GM18519 (cell line): ENCODE measurements at regions not wholly inside any gene's neighbourhood (a gene's known extent, or its start where the extent isn't known, plus 50 kb on each side); places are given as distances from the start of the nearest gene placed in this dataset.

Experiments
- ATAC-seq: cut with Tn5 transposase; IDR thresholded peaks from one replicate; pipeline ENCODE4 v1.9.1; 2021; ENCODE audit warnings: mild to moderate bottlenecking, moderate library complexity; ENCODE audit not compliant: unreplicated experiment, low FRiP score

DNA sequence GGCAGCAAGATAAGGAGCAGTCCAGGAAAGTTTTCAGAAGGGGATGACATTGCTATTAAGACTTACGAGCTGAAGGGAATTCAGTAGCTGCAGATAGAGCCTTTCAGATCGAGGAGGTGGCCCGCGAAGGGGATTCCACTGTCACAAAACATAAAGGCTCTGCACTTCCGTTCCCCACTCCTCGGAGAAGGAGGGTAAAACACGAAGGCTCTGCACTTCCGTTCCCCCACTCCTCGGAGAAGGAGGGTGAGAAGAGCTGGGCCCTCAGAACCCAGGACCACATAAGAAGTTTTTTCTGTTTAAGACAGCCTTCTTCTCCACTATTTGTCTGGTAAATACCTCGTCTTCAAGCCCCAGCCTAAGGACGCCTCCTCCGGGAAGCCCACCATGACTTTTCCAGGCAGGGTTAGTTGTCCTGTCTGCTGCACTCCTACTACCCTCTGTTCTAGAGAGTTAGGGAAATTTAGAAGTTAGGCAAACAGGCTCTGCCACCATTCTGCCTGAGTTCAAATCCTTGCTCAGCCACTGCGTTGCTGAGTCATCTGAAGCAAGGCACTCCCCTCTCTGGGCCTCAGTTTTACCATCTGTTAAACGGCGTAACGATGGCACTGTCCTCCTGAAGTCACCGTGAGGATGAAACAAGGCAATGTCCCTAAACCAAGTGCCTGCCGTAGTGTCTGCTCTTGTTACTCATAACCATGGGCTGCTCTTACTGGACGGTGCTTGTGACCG lies 134.1 kb upstream of the HES1 start:
- ATAC-seq, result no peak

DNA sequence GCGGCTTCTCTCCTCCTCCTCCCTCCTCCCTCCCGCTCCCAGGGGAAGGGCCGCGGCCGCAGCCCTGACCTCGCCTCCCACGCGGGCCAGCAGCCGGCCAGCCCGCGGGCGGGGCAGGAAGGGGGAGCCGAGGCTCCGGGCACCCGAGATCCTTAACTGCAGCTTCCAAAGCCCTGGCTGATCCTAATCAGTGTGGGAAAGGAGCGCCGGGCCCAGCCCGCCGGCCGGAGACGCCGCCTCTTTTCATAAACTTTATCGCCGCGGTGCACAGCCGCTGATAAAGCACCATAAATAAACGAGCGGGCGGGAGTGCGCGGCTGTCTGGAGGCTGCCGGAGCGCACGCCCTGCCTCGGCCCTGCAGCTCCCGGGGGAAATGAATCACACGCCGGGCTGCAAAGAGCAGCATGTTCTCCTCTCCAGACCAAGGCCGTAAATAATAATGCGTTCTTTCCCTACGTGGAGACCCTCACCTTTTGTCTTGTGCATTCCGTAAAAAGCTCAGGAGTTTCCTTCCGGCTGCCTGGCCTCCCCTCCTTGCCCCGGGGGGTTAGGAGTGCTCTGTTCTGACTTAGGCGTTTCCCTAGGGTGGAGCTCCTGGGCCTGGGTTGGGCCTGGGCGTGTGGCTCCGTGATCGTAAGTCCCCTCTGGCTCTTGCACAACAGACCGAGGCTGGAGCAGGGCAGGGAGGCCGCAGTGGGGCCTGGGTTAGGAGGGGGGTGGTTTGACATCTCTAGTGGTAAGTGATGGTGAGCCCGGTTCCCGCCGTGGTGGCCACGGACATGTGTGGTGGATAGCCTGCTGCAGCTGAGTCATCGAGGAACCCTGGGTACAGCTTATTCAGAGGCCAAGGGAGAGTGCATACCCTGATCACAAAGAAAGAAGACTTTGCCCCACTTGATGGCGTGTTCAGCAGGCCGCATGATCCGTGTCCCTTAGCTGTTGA lies 132.6 kb upstream of the HES1 start:
- no peak for ATAC-seq

DNA sequence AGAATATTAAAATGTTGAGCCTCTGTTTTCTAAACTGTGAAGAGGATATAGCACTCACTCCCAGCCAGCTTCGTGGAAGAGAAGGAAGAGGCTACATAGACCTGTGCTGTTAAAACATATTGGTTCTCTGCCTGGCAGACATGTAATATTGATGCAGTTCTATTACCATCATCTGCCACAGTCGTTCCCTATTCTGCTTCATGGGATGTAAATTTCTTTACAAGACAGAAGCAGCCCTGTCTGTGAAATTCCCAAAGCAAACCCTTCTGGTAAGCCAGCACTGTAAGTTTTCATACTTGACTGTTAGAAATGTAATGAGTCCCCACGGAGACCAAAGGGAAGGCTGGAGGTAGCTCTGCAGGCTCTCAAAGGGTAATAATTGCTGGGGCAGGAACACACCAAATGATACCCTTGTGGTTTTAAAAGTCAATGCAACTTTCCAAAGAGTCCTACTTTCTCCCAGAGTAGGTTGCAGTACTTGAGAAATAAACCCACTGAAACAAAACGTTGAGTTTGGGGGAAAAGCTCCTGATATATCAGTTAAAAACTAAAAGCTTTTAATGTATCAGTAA lies 129.9 kb upstream of the HES1 start:
- ATAC-seq, result no peak

DNA sequence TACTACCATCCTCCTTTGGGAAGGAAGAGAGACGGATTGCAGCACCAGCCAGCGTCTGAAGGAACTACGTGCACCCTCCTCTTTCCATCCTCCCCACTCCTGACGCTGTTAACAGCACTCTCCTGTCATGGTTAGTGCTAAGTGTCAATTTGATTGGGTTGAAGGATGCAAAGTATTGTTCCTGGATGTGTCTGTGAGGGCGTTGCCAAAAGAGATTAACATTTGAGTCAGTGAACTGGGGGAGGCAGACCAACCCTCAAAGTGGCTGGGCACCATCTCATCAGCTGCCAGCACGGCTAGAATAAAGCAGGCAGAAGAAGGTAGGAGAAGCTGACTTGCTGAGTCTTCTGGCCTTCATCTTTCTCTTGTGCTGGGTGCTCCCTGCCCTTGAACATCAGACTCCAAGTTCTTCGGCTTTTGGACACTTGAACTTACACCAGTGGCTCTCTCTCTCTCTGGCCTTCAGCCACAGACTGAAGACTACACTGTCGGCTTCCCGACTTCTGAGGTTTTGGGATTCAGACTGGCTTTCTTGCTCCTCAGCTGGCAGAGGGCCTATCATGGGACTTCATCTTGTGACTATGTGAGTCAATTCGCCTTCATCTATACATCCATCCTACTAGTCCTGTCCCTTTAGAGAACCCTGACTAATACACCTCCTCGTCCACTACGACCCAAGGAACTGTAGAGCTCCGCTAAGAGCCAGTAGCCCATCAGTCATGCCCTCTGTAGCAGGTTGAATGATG lies 128.2 kb upstream of the HES1 start:
- no peak for ATAC-seq

DNA sequence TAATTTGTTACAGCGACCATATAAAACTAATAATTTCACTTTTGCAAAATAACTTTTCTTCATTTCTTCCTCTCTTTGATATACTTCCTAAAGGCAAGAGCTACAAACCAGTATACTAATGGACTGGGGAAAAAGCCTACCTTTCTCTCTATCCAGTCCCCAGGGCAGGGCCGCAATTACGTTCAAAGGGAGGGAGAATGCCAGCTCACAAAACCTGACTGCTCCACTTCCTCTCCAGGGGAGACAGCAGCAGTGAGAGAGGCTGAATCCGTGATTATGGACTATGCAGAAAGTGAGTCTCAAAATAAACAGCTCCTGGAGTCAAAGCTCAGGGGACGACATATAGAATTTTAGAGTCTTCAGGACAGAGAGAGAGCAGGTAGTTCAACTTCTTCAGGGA lies 126.9 kb upstream of the HES1 start:
- no peak for ATAC-seq

DNA sequence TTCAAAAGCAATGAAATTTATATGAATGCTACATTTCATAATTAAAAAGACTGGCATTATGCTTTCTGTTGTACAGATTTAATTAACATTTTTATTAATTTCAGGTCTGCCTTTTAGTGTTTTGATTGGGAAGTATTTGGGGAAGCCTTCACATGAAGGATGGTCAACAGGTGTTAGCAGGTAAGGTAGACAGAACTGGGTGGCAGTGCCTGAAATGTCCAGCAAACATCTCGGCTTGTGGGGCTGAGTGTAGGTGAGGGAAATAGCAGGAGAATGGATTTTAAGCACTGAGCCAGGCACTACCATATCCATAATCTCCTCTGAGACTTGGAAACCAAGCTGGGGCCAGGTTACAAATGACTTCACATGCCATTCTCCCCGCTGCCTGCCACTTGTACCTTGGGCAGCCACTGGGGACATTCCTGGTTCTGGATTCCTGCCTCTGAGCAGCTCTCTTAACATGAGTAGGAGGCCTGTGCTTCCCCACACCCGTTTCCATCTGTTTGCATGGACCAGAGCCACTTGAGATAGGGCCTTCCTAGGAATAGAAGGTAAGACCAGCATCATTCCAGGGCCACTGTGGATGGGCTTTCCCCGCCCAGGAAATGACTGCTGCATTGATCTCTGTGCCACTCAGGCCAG lies 125.9 kb upstream of the HES1 start:
- no peak for ATAC-seq

DNA sequence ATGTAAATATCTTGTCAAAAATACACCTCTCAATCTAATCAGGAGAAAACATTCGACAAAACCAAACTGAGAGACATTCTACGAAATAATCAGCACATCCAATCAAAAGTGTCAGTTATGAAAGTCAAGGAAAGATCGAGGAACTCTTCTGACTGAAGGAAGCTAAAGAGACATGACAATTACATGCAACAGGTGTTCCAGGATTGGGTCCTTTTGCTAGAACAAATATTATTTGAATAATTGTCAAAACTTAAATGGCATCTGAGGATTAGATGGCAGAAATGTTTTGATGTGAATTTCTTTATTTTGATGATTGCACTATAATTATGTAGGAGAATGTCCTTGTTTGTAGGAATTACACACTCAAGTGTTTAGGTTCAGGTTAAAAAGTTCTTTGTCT lies 124.1 kb upstream of the HES1 start:
- no peak for ATAC-seq

DNA sequence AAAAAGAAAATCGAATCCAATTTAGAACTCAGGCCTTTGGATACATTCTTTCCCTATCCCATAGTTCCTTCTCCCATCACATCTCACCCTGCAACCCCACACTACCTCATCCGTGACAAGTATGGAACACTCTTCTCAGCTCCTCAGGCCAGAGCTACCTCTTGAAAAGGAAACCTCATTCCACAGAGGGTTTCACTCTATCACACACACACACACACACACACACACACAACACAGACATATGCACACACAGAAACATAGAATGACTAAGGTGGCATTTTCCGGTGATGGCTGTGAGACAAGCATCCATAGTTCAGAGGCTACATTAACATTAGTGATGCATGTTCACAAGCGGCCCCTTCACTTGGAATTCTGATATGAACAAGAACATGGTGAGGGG lies 122.0 kb upstream of the HES1 start:
- no peak for ATAC-seq

DNA sequence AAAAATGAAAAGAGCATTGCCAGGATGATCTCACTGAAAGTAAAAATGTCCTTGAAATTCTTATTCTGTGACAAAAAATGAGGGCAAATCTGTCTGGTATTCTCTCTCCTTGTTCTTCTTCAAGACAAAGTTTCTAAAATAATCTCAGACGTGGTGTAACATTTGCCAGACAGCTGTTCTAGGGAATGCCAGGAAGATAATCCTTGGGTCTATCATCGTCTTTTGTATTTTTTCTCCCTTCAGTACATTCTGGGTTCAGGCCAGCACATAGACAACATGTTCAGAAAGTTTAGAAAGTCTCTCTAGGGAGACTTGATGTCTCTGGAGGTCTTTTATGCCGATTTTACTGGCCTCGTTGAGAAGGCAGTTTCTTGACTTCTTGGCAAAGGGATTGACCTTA lies 121.2 kb upstream of the HES1 start:
- ATAC-seq, result no peak

DNA sequence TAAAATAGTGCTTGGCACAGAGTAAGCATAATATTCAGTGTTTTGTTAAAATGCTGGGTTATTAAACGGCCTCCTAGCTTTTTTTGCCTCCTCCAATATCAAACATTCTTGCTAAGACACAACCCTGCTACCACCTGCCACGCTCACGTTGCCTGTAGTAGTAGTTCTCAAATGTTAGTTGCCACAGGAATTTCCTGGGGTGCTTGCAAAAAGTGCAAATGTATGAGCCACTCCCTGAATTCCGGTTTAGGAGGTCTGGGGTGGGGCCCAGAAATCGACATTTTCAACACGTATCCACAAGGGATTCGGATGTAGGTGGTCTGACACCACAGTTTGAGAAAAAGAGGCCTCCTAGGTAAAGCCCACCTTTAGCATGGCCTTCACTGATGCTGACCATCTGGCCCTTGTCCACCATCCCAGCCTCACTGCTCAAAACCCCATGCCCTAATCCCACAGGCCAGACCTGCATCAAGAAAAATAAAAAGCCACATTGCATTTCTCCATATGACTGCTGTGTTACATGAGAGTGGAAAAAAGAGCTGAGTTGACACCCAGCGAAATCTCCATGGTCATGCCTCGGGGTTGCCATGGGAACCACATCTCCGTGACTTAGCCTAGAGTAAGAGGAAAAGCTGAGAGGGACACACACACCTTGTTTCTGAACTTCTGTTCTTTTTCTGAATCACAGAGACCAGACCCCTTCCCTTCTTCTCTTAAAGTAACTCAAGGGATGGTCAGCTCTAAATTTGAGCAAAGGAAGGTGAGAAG lies 116.4 kb upstream of the HES1 start:
- ATAC-seq, result no peak

DNA sequence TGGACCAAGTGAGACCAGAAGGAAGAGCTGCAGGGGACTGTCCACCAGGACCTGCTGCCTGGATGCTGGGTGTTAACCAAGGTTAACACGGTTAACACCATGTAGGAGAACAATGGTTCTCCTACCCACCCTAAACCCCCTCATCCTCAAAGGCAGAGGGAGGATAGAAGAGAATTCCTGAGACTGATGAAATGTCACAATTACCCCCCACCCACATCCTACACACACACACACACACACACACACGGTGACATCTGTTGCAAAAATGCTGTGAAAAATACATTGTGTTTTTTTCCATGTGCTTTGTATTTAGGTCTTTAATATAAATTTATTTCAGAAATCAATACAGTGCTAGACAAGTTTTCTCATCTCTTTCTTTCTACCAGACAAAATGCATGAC lies 113.9 kb upstream of the HES1 start:
- no peak for ATAC-seq

DNA sequence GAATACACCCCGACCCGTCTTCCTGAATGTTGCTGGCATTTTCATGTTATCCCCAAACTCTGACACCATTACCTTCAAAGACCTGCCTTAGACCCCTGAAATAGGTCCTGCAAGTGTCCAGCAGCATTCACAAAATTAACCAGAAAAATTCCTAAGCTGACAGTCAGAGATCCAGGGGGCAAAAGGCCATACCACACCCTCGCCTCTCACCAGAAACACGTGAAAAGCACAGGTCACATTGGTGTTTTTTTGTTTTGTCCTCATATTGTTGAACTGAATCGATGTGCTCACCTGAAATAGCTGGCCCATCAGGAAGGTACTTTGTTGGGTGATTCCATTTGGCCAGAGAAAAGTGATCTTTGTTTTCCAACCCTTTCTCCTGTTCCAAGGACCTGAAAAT lies 113.1 kb upstream of the HES1 start:
- no peak for ATAC-seq

DNA sequence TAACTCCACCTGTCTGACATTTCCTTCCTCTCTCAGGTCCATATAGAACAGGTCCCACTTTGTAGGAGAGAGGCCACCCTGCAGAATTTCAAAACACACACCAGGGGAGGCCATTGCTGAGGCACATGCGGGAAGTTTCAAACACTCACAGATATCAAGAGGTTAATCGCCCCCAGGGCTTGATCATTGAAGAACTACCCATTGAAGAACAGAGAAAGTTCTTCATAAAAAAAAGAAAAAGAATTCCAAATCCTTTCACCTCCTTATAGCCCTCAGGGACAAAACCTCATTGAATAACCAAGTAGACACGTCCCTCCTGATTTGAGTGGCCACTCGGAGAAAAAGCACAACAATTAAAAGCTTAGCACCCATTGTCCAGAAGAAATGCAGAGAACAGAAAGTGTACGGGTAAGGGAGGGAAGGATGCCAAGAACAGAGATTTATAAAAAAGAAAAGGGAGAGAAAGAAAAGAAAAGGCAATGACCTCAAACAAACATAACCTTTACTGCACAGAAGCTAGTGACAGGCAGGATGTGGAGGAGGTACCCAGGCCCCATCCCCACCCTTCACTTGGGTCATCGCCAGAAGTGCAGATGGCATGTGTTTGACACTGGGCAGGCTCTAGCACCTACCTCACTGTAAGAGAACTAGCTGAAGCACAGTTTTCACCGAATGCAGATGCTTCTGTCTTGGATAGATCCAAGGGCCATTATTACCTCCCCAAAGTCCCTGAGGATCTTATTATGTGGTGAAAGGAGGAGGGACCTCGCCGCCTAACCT lies 112.3 kb upstream of the HES1 start:
- no peak for ATAC-seq

DNA sequence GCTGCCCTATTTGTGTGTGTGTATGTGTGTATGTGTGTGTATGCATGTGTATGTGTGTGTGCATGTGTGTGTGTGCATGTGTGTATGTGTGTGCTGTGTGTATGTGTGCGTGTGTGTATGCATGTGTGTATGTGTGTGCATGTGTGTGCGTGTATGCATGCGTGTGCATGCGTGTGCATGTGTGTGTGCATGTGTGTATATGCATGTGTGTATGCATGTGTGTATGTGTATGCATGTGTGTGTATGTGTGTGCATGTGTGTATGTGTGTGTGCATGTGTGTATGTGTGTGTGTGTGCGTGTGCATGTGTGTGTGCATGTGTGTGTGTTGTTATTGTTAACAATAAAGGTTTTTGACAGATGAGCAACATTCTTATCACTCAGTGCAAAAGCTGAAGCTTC lies 110.8 kb upstream of the HES1 start:
- ATAC-seq, result no peak

DNA sequence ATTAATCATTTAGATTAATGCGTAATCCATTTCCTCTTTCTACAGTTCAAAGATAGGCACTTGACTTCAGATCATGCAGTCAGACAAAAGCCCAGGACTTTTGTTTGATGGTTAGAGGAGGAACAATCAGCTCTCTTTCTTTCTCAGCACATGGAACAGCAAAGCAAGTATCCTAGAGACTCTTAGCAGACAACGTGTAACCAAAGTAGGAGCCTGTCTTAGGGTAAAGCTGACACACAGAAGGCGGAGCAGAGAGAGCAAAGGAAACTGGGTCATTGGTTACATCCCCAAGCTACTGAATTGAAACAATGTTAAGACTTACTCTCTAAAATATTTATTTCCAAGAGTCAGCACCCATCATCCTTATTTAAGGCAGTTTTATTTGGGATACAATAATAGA lies 110.0 kb upstream of the HES1 start:
- no peak for ATAC-seq

DNA sequence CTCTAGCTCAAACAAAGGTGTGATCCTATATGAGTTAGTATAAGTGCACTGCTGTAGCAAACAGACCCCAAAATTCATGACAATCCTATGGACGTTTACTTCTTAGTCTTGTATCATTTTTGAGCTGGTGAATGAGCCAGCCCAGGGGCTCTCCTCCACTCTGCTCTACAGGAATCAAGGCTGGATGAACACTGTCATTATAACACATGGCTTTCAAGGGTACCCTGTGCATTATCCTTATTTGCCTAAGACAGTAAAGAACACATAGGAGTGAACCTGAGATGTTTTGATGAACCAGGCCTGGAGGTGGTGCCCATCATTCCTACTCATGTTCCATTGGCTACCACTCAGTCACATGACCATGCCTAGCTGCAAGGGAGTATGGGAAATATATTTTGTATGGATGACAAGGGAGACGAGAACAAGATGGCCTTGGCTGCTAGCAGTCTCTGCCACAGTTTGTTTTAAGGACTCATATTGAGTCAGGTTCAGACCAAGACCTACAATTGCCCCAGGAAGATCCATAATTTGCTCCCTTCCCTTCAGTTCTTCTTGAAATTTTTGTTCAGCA lies 107.4 kb upstream of the HES1 start:
- no peak for ATAC-seq

DNA sequence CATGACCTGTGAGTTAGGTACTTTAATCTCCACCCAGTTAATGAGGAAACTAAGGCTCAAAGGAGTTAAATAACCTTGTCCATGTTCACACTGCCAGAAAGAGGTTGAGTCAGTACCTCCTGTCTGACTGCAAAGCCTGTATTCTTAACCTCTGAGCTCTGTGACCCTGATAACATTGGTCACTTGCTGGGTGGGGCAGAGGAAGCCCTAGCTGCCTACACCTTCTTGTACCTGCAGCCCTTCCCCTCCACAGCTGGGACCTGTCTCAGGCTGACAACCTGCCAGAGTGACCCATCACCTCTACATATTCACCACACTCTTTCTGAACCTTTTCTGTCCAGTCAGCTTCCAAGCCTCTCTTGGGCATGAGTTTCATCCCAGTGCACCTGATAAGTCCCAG lies 106.1 kb upstream of the HES1 start:
- no peak for ATAC-seq

DNA sequence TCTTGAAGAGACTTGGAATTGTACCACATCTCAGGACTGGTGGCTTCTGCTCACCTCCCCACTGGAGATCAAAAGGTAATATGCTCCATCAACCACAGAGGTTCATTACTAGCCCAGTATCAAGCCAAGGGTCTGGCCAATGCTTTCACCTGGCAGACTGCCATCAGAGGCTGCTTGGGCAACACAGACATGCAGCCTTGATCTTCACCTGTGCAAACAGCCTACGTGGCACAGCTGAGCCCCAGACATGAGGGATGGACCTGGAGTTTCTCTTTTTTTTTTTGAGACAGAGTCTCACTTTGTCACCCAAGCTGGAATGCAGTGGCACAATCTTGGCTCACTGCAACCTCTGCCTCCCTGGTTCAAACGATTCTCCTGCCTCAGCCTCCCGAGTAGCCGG lies 105.6 kb upstream of the HES1 start:
- no peak for ATAC-seq

DNA sequence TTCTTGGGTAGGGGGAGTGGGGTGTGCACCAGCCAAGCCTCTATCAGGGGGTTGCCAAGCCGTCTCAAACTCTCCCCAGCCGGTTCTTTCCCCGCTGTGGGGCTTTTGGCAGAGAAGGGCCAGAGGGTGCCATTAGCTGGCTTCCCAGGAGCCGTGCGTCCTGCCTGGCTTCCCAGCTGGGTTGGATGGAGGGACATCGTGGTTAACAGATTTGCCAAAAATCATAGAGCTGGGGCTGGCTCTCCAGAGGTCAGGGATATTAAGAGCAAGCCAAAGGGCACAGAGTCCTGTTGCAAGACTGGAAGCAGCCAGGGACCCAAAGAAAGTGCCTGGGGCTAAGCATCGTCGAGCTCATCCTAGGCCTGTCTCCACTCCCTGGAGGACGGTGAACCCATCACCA lies 104.6 kb upstream of the HES1 start:
- ATAC-seq, result no peak
